CD14-positive monocyte (primary cell): ENCODE measurements at regions not wholly inside any gene's neighbourhood (a gene's known extent, or its start where the extent isn't known, plus 50 kb on each side); places are given as distances from the start of the nearest gene placed in this dataset.

Experiments used
- DNase-seq, 3 donors: peaks; one replicate each; pipeline ENCODE4 v3.0.0-alpha.2; 2011 to 2022
- H2AFZ ChIP-seq: 2 replicates; pipeline ENCODE4 v1.6.0; 2012; ENCODE audit warnings: mild to moderate bottlenecking, low read depth, low read length, inconsistent platforms; ENCODE audit not compliant: insufficient read depth, poor library complexity, severe bottlenecking
- H3K27ac ChIP-seq, 2 donors: 1 replicate in 1 of 2; 2 replicates in 1 of 2; pipeline ENCODE4 v1.5.1; 2012 to 2013; ENCODE audit warnings: low read length in 2 of 2, control low read depth in 1 of 2, inconsistent platforms in 1 of 2, low read depth in 1 of 2, mild to moderate bottlenecking in 1 of 2
- H3K27me3 ChIP-seq, 2 donors: one replicate each; pipeline versions ENCODE4 v1.6.0 to v1.6.1; 2011 to 2013; ENCODE audit warnings: low read length in 2 of 2; ENCODE audit not compliant: control insufficient read depth in 2 of 2, insufficient read depth in 2 of 2
- H3K36me3 ChIP-seq, 2 donors: replicated peaks in 1 of 2; 1 replicate in 1 of 2; 2 replicates in 1 of 2; pipeline versions ENCODE4 v1.5.1 to v1.6.1; 2012 to 2013; ENCODE audit warnings: low read length in 2 of 2, control low read depth in 1 of 2, inconsistent platforms in 1 of 2, mild to moderate bottlenecking in 1 of 2; ENCODE audit not compliant: insufficient read depth in 2 of 2, control insufficient read depth in 1 of 2
- H3K4me1 ChIP-seq, 2 donors: 1 replicate in 1 of 2; 2 replicates in 1 of 2; pipeline versions ENCODE4 v1.5.1 to v1.6.1; 2012 to 2013; ENCODE audit warnings: low read length in 2 of 2, control low read depth in 1 of 2, inconsistent platforms in 1 of 2, mild to moderate bottlenecking in 1 of 2, moderate library complexity in 1 of 2; ENCODE audit not compliant: insufficient read depth in 2 of 2, control insufficient read depth in 1 of 2
- H3K4me2 ChIP-seq: replicated peaks from 2 replicates; pipeline ENCODE3; 2012; ENCODE audit warnings: low read length, moderate library complexity, mild to moderate bottlenecking; ENCODE audit not compliant: poor library complexity, severe bottlenecking; ENCODE audit errors: extremely low read depth
- H3K4me3 ChIP-seq, 3 experiments: fragments of 200-600 bp in 1 of 3; sonication (generic) in 1 of 3; replicated peaks in 1 of 3; 1 replicate in 2 of 3; 2 replicates in 1 of 3; pipeline ENCODE4 v1.5.1; 2011 to 2013; ENCODE audit warnings: low read length in 3 of 3, mild to moderate bottlenecking in 3 of 3, control low read depth in 2 of 3, low read depth in 2 of 3, inconsistent platforms in 1 of 3, moderate library complexity in 1 of 3
- H3K79me2 ChIP-seq: 2 replicates; pipeline ENCODE4 v1.6.0; 2012; ENCODE audit warnings: mild to moderate bottlenecking, control low read depth, inconsistent platforms, low read length, moderate library complexity; ENCODE audit not compliant: insufficient read depth
- H3K9ac ChIP-seq: 2 replicates; pipeline ENCODE4 v1.6.0; 2017; ENCODE audit warnings: low read length, mild to moderate bottlenecking; ENCODE audit not compliant: insufficient read depth, poor library complexity, severe bottlenecking
- H3K9me3 ChIP-seq, 2 donors: replicated peaks in 1 of 2; 1 replicate in 1 of 2; 2 replicates in 1 of 2; pipeline versions ENCODE4 v1.5.1 to v1.6.1; 2012 to 2013; ENCODE audit warnings: low read length in 2 of 2, control low read depth in 1 of 2; ENCODE audit not compliant: control insufficient read depth in 1 of 2, insufficient read depth in 1 of 2
- H4K20me1 ChIP-seq: 2 replicates; pipeline ENCODE4 v1.6.0; 2012; ENCODE audit warnings: mild to moderate bottlenecking, low read length, control low read depth, moderate library complexity; ENCODE audit not compliant: insufficient read depth
- H3K27ac Mint-ChIP-seq, 7 donors: one replicate each; pipeline ENCODE4 v1.8.0; 2020; ENCODE audit warnings: mild to moderate bottlenecking in 7 of 7, mixed read lengths in 7 of 7, moderate library complexity in 6 of 7, inconsistent platforms in 2 of 7
- H3K27me3 Mint-ChIP-seq, 3 donors: one replicate each; pipeline ENCODE4 v1.8.0; 2021 to 2022; ENCODE audit warnings: low read depth in 3 of 3, mild to moderate bottlenecking in 3 of 3, mixed read lengths in 3 of 3, moderate library complexity in 3 of 3, inconsistent platforms in 1 of 3
- H3K36me3 Mint-ChIP-seq, 2 donors: one replicate each; pipeline ENCODE4 v1.8.0; 2020; ENCODE audit warnings: mixed read lengths in 2 of 2, inconsistent platforms in 1 of 2, mild to moderate bottlenecking in 1 of 2
- H3K4me1 Mint-ChIP-seq: one replicate; pipeline ENCODE4 v1.8.0; 2020; ENCODE audit warnings: mild to moderate bottlenecking, mixed read lengths
- H3K4me3 Mint-ChIP-seq, 2 donors: one replicate each; pipeline ENCODE4 v1.8.0; 2020; ENCODE audit warnings: mild to moderate bottlenecking in 2 of 2, mixed read lengths in 2 of 2, moderate library complexity in 1 of 2
- H3K9me3 Mint-ChIP-seq, 7 donors: one replicate each; pipeline ENCODE4 v1.8.0; 2020 to 2022; ENCODE audit warnings: mixed read lengths in 7 of 7, mild to moderate bottlenecking in 6 of 7, moderate library complexity in 6 of 7, inconsistent platforms in 2 of 7
- WGBS: methylation state at CpG from one replicate; pipeline ENCODE4 v1.1.5; 2013; ENCODE audit warnings: missing lambda C conversion rate; ENCODE audit not compliant: insufficient coverage; 5-methylcytosine and 5-hydroxymethylcytosine counted together
- intact Hi-C, 2 donors: fragments of 100-400 bp; cut with micrococcal nuclease; formaldehyde crosslinking; loops; one replicate each; pipeline versions ENCODE4 v1.15.0 to v1.15.1; 2023
- TF ChIP-seq, protein P1 (sequence below): fragments of 200-600 bp; IDR thresholded peaks from one replicate; pipeline ENCODE4 v1.8.0; 2022; ENCODE audit warnings: antibody characterized with exemption, mild to moderate bottlenecking

DNA sequence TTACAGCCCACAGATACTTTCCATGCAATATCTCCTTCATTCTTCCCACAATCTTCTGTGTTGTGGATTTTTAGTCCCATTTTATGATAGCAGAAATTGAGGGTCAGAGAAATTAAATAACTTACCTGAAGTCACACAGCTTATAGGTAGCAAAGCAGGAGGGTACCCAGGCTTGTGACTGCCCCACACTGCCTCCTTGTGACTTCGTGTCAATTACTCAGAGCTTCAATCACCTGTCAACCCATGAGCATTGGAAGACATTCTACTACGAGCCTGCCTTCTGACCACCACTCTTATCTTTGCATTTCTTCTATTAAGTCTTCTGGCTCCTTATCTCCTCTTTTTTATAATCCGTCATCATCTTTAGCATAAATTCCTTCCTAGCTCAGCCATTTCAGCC, 71.6 kb upstream of the NRSN1 start:
- TF ChIP-seq, protein P1, sequence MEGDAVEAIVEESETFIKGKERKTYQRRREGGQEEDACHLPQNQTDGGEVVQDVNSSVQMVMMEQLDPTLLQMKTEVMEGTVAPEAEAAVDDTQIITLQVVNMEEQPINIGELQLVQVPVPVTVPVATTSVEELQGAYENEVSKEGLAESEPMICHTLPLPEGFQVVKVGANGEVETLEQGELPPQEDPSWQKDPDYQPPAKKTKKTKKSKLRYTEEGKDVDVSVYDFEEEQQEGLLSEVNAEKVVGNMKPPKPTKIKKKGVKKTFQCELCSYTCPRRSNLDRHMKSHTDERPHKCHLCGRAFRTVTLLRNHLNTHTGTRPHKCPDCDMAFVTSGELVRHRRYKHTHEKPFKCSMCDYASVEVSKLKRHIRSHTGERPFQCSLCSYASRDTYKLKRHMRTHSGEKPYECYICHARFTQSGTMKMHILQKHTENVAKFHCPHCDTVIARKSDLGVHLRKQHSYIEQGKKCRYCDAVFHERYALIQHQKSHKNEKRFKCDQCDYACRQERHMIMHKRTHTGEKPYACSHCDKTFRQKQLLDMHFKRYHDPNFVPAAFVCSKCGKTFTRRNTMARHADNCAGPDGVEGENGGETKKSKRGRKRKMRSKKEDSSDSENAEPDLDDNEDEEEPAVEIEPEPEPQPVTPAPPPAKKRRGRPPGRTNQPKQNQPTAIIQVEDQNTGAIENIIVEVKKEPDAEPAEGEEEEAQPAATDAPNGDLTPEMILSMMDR = no peak
- no peak overlapping the region for H3K4me2 ChIP-seq
- H3K36me3 ChIP-seq = no peaks in the 10 kb centered on the region
- no peak overlapping the region for H2AFZ ChIP-seq
- no peak for DNase-seq
- H3K4me1 ChIP-seq = no peaks in the 10 kb centered on the region
- peaks cover 1 to 10% (median 3%) of the 10 kb centered on the region in 7 donors for H3K9me3 Mint-ChIP-seq
- no peaks in the 10 kb centered on the region for H3K79me2 ChIP-seq
- no peaks in the 10 kb centered on the region for H4K20me1 ChIP-seq
- H3K27me3 ChIP-seq = no peaks in the 10 kb centered on the region
- no peak overlapping the region for H3K27ac Mint-ChIP-seq
- no peak overlapping the region for H3K4me3 Mint-ChIP-seq
- no peaks in the 10 kb centered on the region for H3K36me3 Mint-ChIP-seq
- H3K27ac ChIP-seq = no peak overlapping the region
- H3K4me1 Mint-ChIP-seq = no peaks in the 10 kb centered on the region
- no peak overlapping the region for H3K9ac ChIP-seq
- no peaks in the 10 kb centered on the region for H3K9me3 ChIP-seq
- intact Hi-C loops = no loop called here
- H3K27me3 Mint-ChIP-seq = peaks cover 0 to 2% (median 0%) of the 10 kb centered on the region in 3 donors
- whole genome bisulfite sequencing = 90% methylated on average over 3 of the region's 3 CpGs
- H3K4me3 ChIP-seq = no peak overlapping the region

DNA sequence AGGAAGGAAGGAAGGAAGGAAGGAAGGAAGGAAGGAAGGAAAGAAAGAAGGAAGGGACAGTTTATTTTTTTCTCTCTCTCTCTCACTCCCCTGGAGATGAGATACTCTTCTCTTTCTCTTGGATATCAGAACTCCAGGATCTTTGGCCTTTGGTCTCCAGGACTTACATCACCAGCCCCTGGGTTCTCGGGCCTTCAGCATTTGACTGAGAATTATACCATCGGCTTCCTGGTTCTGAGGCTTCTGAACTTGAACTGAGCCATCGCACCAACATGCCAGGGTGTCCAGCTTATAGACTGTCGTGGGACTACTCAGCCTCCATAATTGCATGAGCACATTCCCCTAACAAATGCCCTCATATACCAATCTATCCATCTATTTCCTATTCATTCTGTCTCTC, 69.4 kb upstream of the NRSN1 start:
- no peaks in the 10 kb centered on the region for H3K4me1 ChIP-seq
- no peak overlapping the region for H3K4me3 ChIP-seq
- no peak overlapping the region for H3K27ac ChIP-seq
- no peaks in the 10 kb centered on the region for H3K36me3 ChIP-seq
- no peaks in the 10 kb centered on the region for H3K36me3 Mint-ChIP-seq
- DNase-seq = no peak
- H3K4me1 Mint-ChIP-seq = no peaks in the 10 kb centered on the region
- TF ChIP-seq, protein P1 = no peak
- peaks cover 0 to 2% (median 2%) of the 10 kb centered on the region in 3 donors for H3K27me3 Mint-ChIP-seq
- no peaks in the 10 kb centered on the region for H3K9me3 ChIP-seq
- no peak overlapping the region for H3K9ac ChIP-seq
- no peak overlapping the region for H3K4me2 ChIP-seq
- H3K27me3 ChIP-seq = no peaks in the 10 kb centered on the region
- peak overlapping the region in 1 of 7 donors; percentile 52 for H3K27ac Mint-ChIP-seq
- H3K9me3 Mint-ChIP-seq = peaks cover 0 to 10% (median 2%) of the 10 kb centered on the region in 7 donors
- H2AFZ ChIP-seq = no peak overlapping the region
- H3K4me3 Mint-ChIP-seq = no peak overlapping the region
- no peaks in the 10 kb centered on the region for H3K79me2 ChIP-seq
- 84% methylated on average over 4 of the region's 4 CpGs for WGBS
- intact Hi-C loops = no loop called here
- no peaks in the 10 kb centered on the region for H4K20me1 ChIP-seq
